HTR-8/SVneo (cell line): ENCODE measurements at regions not wholly inside any gene's neighbourhood (a gene's known extent, or its start where the extent isn't known, plus 50 kb on each side); places are given as distances from the start of the nearest gene placed in this dataset.
A peak's percentile ranks its signal among the peaks of the same experiment; 100 is the strongest.

Experiments used
- DNase-seq: peaks from one replicate; pipeline ENCODE4 v3.0.0; 2011; ENCODE audit warnings: low spot score, mixed read lengths; ENCODE audit not compliant: insufficient read length
- FAIRE-seq: peaks from 2 replicates; lab custom pipeline; 2011; peaks lifted over from hg19 to GRCh38; lab: Jason Lieb, UNC

- FAIRE-seq (no peak), DNase-seq (no peak)
Observed at GRCh38 chr20:23282546-23282945, 68.0 kb upstream of the NXT1 start.

GRCh38 chr20:23282111-23282510, 68.5 kb upstream of the NXT1 start:
- FAIRE-seq (no peak), DNase-seq (no peak)

- FAIRE-seq: no peak
- no peak for DNase-seq
Observed at GRCh38 chr20:23279836-23280235, 70.8 kb upstream of the NXT1 start.

- DNase-seq (no peak), FAIRE-seq (no peak)
Observed at GRCh38 chr20:23278172-23278571, 72.4 kb upstream of the NXT1 start.

GRCh38 chr20:23277316-23277715, 73.3 kb upstream of the NXT1 start:
- FAIRE-seq: no peak
- no peak for DNase-seq

DNA sequence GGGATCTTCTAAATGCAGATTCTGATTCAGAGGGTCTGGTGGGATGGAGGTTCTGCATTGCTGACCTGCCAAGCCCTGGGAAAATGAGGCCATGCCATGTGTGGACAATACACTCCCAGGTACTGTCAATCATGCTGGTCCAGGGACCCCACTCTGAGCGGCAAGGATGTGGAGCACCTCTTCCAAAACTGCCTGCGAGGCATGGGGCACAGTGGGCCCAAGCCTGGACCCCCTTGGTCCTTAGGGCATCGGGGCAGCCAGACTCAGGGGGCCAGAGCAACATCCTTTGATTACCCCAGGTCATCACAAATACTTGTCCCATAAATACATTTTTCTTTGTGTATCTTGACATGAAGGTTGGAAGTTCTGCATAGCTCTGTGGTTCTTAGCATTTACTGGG, 76.8 kb upstream of the NXT1 start:
- DNase-seq: no peak
- no peak for FAIRE-seq

GRCh38 chr20:23272176-23273029, 78.2 kb upstream of the NXT1 start:
- DNase-seq (no peak), FAIRE-seq (no peak)

GRCh38 chr20:23270382-23270911, 80.1 kb upstream of the NXT1 start:
- DNase-seq (no peak), FAIRE-seq (no peak)

DNA sequence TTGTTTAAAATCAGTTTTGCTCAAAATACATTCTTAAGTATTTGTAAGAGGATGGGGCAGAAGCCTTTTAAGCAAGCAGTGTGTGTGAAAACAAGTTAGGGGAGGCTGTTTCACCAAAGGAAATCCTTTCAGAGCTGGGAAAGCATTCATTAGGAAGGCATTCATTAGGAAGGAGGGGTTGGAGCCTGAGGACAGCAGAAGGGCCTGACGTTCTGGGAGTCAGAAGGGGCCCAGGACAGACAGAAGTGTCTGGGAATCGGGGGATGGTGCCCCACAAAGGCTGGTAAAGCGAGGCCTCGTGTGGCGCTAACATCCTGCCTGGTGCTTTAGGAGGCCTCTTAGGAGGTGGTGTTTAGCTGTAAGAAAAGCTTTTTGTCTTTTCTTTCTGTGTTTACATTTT, 80.6 kb upstream of the NXT1 start:
- DNase-seq (no peak), FAIRE-seq (no peak)

DNA sequence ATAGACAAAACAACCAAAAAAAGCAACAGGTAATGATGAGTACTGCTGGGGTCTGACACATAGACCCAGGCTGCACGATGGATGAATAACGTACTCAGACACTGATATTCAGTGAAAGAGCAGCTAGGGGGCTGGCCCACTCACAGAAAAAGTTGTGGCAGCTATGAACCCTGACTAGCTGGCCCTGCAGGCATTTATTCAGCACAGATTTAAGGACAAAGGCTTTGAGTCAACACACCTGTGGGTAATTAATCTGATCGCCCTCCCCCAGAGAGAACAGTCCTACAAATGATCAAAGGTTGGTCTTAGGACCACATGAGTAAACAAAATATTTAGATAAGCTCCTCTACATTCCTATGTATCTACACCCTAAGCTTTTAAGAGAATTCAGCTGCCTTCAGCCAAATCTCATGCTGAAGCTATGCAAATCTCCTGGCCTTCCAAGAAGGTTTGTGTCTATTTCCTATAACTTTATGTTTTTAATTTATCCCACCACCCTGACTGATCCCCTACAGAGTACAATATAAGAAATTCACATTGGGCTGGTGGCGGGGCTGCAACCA, 81.7 kb upstream of the NXT1 start:
- DNase-seq (no peak), FAIRE-seq (no peak)

DNA sequence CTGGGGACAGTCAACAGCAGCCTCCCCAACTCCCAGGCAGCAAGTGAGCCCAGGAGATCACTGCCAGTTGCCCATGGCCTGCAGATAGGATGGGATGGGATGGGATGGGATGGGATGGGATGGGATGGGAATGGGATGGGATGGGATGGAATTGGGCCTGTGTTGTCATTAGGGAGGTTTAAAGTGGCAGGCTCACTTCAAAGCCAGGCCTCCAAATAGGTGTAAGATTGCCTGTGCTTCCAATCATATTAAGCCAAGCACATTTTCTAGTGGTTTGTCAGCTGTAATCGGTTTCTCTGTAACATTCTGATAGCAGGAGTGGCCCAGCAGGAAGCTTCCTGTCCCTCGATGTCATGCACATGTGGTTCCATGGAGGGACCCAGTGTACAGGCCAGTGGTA, 82.7 kb upstream of the NXT1 start:
- FAIRE-seq: no peak
- DNase-seq: no peak

DNA sequence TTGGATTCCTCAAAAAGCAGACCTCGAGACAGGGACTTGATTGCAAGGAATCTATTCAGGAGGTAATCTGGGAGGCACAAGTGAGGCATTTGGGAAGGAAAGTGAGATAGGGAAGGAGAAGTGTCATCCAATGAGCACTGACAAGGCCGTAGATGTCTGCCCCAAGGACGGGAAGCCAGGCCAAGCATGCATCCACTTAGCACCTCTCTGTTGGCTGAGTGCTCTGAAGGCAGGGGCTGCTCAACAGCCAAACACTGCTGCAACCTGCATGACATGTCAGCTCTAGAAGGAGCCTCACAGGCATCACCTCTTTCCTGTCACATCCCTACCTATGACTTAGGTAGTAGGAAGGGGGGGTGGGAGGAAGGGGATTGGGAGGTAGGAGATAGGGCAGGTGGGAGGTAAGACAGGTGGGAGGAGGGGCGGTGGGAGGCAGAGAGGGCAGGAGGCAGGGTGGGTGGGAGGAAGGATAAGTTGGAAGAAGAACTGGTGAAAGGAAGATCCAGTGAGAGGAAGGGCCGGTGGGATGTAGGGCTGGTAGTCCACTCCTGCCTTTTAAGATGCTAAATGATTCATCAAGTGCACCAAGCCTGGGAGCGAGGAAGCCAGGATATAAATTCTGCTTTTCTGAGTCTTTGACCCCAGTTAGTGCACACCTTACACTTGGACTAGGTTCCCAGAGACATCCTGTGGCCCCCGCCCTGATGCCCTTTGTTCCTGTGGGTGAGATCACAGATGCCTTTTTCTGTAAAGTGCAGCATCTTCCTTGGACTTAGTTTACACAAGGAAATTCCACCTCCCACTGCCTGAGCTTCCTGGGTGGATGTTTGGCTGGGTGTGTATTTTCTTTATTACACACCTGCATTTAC, 83.8 kb upstream of the NXT1 start:
- DNase-seq (no peak), FAIRE-seq (no peak)

DNA sequence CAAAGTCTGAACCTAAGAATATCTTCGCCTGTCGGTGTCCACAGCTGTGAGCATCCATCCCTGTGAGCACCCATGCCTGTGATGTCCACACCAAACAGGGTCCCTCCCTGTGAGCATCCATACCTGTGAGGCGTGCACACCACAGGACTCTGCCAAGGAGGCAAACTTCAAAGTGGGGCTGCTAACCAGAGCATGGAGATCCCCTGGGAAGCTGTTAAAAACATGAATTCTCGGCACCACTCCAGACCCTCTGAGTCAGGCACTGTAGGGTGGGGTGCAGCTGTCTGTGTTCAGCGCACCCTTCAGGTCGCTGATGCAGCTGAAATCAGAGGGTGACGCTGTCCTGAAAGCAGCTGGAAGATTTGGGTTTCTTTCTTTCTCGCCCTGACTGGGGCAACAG, 85.4 kb upstream of the NXT1 start:
- FAIRE-seq (no peak), DNase-seq (no peak)

DNA sequence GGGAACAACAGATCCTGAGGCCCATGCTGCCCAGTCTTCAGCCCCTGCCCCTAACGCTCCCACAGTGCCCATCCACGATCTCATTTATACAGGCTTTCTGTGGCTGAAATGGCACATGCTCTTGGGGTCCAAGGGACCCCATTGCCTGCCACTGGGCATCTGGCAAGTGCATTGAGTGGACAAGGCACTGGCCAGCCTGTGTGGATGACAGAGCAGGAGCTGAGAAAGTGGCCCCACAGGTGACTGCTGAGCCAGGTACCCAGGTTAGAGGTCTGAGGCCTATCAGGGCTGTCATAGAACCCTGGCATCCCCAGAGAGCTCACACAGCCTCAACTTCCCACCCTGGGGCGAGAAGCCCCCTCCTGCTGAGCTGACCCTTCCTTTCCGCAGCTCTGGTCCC, 86.0 kb upstream of the NXT1 start:
- no peak for DNase-seq

DNA sequence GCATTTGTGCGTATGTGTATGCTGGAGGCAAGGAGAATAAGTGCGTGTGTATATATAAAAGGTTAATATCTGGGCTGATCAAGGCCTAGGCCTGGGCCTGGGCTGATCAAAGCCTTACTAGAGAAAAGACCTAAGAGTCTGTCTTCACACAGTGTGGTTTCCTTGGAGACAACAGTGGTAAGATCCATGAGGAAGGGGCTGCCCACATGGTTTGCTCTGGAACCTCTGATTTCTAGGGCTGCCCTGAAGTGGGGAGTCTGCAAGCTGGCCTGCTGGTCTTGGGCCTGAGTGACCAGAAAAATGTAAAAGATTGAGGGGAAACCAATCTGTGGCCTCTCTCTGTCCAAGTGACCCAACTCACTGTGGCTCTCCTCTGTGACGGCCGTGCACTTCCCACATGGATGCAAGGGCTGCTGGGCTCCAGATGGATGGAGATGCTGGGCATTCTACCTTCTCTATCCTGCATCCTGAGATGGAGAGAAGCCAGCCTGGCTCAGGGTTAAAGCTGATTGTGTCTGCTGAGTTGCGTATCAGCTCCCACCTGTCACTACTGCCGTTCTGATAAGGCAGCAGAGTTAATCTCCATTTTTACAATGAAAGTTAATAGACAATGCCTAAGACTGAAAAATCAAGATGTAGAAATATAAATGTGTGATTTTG, 90.3 kb upstream of the NXT1 start:
- FAIRE-seq (no peak), DNase-seq (no peak)

More for the DNA sequence above, 86.0 kb upstream of the NXT1 start:
- FAIRE-seq: no peak

DNA sequence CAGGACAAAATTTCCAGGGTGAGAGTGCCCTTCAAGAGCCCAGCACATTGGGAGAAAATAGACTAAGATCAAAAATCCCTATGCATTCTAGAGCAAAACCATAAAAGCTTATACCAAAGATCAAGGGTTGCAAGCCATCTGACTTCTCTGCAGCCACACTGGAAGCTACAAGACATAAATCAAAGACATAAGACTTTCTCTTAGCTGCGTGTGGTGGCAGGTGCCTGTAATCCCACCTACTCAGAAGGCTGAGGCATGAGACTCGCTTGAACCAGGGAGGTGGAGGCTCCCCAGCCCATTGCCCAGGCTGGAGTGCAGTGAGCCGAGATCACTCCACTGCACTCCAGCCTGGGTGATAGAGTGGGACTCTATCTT, 91.9 kb upstream of the NXT1 start:
- FAIRE-seq (no peak), DNase-seq (no peak)

GRCh38 chr20:23257848-23258746, 92.5 kb upstream of the NXT1 start:
- FAIRE-seq (no peak), DNase-seq (peak; percentile 57)

DNA sequence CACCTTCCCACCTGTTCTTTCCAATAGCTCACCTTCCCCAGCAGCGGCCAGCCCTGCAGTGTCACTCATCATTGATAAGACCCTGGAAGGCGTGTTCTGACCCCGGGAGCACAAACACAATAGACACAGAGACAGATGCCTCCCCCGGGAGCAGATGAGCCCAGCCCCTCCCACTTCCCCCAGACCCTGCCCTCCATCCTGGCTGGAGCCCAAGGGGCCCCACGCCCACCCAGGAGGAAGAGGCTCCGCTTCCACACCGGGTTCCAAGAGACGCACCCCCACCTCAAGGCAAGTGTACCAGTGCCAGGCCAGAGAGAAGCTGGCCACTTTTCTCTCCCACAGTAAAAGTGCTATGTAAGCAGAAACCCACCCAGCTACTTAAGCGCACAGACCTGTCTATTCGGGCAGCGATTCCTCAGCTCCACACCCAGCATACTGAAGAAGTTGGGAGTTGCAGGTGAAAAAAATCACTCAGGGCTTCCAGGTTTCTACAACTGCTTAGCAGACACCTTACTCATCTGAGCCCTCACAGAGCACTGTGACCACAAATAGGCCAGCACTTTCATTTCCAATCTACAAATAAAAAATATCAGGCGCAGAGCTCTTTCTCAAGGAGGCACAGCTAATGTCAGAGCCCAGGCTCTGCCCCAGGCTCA, 93.4 kb upstream of the NXT1 start:
- FAIRE-seq (no peak), DNase-seq (no peak)
